Stimulated activated naive CD8-positive, alpha-beta T cell treated with anti-CD3 and anti-CD28 coated beads, Interleukin-15, Interleukin-2, amounts not matched to agents 100 U/mL and 50 U/mL, for 24 hours (primary cell): ENCODE measurements at regions not wholly inside any gene's neighbourhood (a gene's known extent, or its start where the extent isn't known, plus 50 kb on each side); places are given as distances from the start of the nearest gene placed in this dataset.

Source experiments
- ATAC-seq: fragments of 150-1000 bp; cut with Tn5 transposase; one replicate; pipeline ENCODE4 v1.10.0; 2021
- DNase-seq: peaks from one replicate; pipeline ENCODE4 v3.0.0; 2021

DNA sequence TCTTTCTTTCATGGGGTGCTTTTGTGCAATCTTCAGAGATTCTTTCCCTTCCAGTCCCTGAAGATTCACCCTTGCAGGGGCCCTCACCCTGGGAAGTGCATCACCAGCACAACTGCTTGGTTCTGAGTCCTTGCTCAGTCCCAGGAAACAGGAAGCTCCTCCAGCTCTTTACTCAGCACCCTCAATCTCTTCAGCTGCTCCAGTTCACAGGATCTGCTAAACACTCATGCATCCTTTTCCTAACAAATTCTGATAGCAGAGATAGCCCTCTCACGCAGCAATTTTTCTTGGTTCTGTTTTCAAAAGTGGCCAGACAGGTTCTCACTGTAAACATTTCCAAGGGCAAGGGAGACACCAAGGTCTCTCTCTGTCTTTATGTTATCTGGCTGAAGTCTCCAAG, 823.1 kb downstream of the LIG4 start:
- ATAC-seq (no peak), DNase-seq (no peak)

GRCh38 chr13:107387525-107387924, 819.6 kb upstream of the ARGLU1 start:
- no peak for ATAC-seq
- no peak for DNase-seq

- no peak for ATAC-seq
Measured at GRCh38 chr13:107379407-107380155, 811.6 kb upstream of the ARGLU1 start.

DNA sequence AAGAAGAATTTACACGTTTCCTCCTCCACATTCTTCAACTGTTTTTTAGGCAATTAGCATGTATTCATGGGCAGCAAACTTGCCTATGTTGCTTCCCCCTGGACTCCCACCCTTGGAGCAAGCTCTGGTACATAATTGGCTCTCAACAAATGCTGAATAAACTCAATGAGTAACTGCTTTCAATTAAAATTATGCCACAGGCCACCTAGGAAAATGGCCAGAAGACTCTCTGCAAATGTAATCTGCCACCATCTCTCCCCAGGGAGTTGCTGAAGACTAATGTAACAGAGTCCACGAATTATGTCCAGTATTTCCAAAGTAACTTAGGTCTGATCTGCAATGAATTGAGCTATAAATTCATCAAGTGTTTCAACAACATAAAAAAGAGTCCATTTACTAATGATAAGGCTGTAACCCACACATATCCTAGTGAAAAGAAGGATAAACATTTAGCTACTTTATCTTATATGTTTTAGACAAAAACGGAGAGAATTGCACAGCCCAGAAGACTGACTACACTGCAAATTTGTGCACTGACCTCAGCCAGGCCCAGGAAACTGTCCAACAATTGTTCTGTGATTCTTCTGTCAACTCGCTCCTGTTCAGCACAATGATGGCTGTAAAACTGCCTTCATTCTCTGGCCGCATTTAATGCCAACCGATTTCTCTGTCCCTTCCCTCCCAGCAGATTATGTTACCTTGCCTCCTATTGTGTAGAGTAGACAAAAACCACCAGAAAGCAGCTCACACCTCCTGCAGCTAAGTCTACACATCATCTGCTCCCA, 808.6 kb upstream of the ARGLU1 start:
- DNase-seq (no peak), ATAC-seq (no peak)

More at GRCh38 chr13:107379407-107380155, 811.6 kb upstream of the ARGLU1 start:
- no peak for DNase-seq

- no peak for ATAC-seq
- DNase-seq = no peak
Measured at GRCh38 chr13:107375701-107376340, 807.9 kb upstream of the ARGLU1 start.

DNA sequence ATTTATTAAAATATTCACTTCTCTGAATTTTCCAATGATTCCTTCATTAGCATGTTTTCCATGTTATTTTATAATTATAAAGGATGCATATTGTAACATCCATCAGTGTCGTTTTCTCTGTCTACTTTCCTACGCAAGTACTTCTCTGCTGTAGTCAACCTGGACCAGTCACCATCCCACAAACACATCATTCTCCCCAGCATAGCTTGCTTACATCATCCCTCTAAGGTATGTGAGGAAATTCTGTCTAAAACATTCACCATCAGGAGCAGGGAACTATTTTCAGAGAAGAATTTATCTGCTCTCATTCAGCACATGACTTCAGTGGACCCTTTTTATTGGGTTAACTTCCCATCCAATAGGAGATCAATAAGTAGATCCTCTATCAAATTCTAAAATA, 806.1 kb upstream of the ARGLU1 start:
- no peak for ATAC-seq
- DNase-seq = no peak

- no peak for DNase-seq
- ATAC-seq = no peak
Measured at GRCh38 chr13:107373551-107373950, 805.6 kb upstream of the ARGLU1 start.

DNA sequence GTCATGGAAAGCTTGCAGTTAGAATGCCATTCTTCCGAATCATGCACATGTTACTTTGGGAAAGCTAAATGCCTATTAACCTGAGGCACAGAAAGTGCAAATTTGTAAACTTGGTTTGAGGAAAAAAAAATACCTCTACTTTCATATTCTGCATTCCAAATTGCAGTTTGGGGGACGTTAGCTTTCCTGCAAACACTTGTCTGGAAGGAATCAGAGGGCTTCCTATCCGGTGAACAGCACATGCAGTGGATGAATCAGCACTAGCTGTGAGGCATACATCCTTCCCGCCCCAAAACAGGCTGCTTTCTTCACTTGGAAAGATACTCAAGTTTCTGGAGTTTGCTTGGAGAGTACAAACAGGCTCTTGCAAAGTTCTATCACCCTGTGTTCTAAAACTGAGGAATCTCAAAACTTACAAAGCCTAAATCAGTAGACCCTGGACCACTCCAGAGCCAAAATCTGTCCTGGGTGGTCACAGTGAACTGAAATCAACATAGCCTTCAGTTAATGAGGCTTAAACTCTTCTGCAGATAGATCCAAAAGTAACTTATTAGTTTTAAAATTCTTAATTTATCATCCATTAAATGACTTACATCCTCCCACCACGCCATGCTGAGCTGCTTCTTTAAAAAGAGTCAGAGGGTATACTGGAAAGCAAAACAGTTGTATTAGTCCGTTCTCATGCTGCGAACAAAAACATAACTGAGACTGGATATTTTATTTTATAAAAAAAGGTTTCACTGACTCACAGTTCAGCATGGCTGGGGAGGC, 802.3 kb upstream of the ARGLU1 start:
- ATAC-seq = no peak
- DNase-seq = no peak

DNA sequence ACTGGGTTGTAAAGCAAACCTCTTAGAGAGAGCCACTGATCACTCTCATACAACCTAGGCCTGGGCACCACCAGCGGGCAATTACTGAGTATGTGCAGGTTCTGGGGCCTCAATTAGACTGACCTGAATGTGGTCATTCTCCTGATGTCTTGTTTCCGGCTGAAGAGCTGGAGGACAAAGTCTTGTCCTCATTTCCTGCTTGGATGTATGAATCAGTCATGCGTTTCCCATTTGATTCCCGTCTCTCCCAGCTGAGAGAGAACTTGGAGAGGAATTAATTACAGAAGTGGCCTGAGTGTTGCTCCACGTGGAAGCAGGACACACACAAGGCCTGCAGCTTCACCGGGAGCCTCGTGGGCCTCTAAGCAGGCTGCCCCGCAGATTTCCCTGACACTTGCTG, 799.3 kb upstream of the ARGLU1 start:
- ATAC-seq = no peak
- DNase-seq = no peak

GRCh38 chr13:107365466-107366215, 797.7 kb upstream of the ARGLU1 start:
- no peak for DNase-seq
- no peak for ATAC-seq

GRCh38 chr13:107364658-107365057, 796.7 kb upstream of the ARGLU1 start:
- ATAC-seq (no peak), DNase-seq (no peak)

- ATAC-seq (no peak), DNase-seq (no peak)
Measured at GRCh38 chr13:107361666-107362065, 793.7 kb upstream of the ARGLU1 start.

DNA sequence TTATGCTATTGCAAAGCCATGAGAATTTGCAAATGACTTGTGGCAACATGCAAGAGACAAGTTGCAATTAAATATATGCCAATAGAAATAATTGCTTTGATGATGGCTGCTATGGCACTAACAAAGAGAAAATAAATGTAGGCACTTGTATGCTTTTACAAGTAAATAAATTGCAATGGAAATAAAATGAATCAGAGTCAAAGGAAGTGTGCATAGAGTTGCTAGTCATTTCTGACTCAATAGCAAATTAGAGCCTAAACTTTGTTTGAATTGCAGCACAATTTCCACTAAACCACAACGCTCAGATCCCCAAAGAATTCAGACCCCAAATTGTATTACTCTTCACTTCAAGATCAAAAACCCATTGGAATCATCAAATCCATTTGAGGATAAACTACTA, 792.1 kb upstream of the ARGLU1 start:
- no peak for ATAC-seq
- DNase-seq = no peak

DNA sequence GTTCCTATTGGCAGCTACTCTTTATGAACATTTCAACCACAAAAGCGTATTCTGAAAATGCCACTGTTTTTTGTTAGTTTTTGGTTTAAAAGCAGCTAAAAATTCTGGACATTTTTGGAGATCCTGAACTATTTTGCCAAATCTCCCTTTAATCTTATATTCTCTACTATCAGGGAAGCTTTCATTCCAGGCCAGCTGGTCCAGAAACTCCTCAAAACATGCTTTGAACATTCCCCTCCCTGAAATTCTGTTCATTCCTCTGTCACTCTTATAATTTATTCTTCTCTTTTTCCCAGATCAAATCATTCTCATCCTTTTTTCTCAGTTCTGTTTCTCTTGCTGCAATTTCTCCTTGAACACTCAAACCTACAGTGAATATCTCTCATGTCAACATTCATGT, 790.9 kb upstream of the ARGLU1 start:
- DNase-seq (no peak), ATAC-seq (no peak)

DNA sequence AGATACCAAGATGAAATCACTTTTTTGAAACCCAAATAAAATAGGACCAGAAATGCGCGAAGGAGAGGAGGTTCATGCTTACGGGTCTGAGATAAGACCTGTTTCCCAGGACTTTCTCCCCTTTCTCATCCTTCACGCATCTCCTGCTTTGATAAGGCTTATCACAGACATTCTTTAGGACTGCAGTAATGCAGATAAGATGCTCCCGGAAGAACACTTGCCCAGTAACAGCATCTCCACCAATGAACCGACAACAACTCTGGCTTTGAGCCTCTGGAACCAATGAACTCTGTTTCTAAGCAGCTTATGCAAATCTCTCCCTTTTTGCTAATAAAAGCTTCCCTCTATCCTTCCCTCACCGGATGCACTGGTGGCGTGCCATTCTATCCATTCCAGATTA, 783.4 kb upstream of the ARGLU1 start:
- DNase-seq = no peak
- no peak for ATAC-seq

GRCh38 chr13:107348925-107349324, 781.0 kb upstream of the ARGLU1 start:
- ATAC-seq (no peak), DNase-seq (no peak)

- ATAC-seq = no peak
- DNase-seq = no peak
Measured at GRCh38 chr13:107348471-107348870, 780.5 kb upstream of the ARGLU1 start.

GRCh38 chr13:107347641-107348369, 779.9 kb upstream of the ARGLU1 start:
- no peak for DNase-seq
- no peak for ATAC-seq

- ATAC-seq = no peak
- no peak for DNase-seq
Measured at GRCh38 chr13:107342747-107343146, 774.8 kb upstream of the ARGLU1 start.

- no peak for ATAC-seq
- no peak for DNase-seq
Measured at GRCh38 chr13:107339209-107339608, 771.3 kb upstream of the ARGLU1 start.

GRCh38 chr13:107332188-107332587, 764.3 kb upstream of the ARGLU1 start:
- DNase-seq (no peak), ATAC-seq (no peak)
